NCI-H1417 (cell line): ENCODE measurements at regions not wholly inside any gene's neighbourhood (a gene's known extent, or its start where the extent isn't known, plus 50 kb on each side); places are given as distances from the start of the nearest gene placed in this dataset.
"Not testable (repeated sequence)": the region's sequence is repeated elsewhere in the genome, so short reads cannot be mapped to it uniquely, and the experiment has no call there.

Experiments used
- DNase-seq, 3 experiments: peaks; one replicate each; lab custom pipeline; 2025; lab: John Stamatoyannopoulos, UW

- DNase-seq: no peak
These were observed 1829.4 kb downstream of the PCDH9 start for GRCh38 chr13:65400702-65401101.

DNA sequence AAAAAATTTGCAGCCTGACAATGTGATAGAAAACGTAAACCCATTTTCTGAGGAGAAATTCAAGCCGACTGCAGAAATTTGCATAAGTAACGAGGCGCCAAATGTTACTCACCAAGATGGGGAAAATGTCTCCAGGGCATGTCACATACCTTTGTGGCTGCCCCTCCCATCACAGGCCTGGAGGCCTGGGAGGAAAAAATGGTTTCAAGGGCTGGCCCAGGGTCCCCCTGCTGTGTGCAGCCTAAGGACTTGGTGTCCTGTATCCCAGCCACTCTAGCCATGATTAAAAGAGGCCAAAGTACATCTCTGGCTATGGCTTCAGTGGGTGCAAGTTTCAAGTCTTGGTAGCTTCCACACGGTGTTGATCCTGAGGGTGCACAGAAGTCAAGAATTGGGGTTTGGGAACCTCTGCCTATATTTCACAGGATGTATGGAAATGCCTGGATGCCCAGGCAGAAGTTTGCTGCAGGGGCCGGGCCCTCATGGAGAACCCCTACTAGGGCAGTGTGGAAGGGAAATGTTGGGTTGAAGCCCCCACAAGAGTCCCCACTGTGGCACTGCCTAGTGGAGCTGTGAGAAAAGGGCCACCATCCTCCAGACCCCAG, 1842.3 kb downstream of the PCDH9 start:
- no peak for DNase-seq

- DNase-seq: peak in 1 of 3 experiments; percentile 45
These were observed 1851.1 kb downstream of the PCDH9 start for GRCh38 chr13:65378943-65379519.

- DNase-seq: no peak
These were observed 1851.7 kb downstream of the PCDH9 start for GRCh38 chr13:65378484-65378883.

DNA sequence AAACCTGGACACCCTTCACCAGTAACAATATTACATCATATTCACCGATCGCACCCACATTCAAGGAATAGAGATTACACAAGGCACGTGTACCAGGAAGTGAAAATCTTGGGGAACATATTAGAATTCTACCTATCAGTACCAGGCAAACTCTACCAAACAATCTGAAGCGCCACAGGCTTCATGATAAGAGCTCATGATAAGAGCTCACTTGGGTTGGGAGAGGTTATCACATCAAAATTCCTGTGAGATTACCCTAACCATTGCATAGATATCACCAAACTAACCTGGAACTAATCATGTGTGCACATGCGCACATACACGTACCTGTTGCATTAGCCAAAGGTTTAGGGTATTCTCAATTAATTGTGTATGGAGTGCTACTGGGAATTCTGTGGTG, 1861.3 kb downstream of the PCDH9 start:
- no peak for DNase-seq

GRCh38 chr13:65353951-65354350, 1876.2 kb downstream of the PCDH9 start:
- no peak for DNase-seq

DNA sequence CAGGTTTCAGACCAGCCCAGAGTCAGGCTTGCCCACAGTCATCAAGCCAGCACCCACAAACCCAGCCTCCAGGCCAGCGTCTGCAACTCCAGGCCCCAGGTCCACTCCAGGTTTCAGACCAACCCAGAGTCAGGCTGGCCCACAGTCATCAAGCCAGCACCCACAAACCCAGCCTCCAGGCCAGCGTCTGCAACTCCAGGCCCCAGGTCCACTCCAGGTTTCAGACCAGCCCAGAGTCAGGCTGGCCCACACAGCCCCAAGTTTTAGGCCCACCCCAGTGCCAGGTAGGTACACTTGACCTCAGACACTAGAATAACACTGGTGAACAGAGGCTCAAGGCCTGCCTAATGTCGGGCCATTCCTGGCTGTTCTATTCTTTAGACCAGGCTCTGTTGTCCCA, 1877.0 kb downstream of the PCDH9 start:
- DNase-seq: not testable (repeated sequence)

GRCh38 chr13:65347420-65348030, 1882.6 kb downstream of the PCDH9 start:
- DNase-seq: peak in 2 of 3 experiments; percentile 22 to 70

DNA sequence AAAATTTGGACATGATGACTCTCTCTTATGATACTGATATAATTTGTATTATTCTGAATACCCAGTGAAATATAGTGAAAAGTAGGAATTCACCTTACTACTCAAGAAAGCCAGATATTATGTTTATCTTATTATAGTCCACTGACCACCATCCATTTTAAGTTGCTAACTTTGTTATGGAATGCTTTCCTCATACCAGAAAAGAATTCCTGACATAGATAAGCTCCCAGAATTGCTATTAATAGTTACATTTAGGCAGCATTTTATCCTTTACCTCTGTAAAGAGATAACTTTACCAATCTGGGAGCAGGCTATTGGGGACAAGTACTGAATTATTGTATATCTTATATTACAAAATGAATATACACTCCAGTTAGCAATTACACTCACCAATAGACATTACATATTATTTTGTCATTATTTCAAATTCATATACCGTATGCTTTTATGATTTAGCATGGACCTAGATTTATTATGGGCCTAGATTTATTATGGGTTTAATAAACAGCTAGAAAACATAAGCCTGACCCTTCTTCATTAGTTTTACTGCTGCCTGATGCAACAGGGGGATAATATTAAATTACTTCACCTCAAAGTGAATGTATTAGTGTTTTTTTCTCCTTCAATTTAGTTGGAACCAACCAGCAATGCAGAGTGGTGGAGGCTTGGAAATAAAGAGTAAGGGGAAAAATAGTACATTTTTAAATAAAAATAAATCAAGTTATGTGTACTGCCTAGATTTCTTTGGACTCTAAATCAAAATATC, 1886.1 kb downstream of the PCDH9 start:
- DNase-seq: no peak

- no peak for DNase-seq
These were observed 1887.4 kb downstream of the PCDH9 start for GRCh38 chr13:65342541-65343337.

DNA sequence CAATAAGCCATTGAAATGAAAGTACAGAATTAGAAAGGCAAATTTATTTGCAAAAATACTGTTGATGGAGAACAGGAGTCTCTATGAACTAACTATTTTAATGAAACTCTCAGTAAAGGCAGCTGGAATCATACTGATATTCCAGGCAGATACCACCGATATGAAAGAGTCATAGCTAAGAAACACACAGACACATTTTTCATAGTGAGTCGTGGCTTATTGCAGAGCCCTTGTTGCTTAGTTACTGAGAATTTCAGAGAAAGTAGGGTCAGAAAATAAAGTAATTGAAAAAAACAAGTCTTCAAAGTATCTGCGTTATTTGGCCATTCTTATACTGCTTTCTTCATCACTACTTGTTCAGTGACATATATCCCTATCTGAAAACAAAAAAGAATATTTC, 1890.9 kb downstream of the PCDH9 start:
- no peak for DNase-seq

DNA sequence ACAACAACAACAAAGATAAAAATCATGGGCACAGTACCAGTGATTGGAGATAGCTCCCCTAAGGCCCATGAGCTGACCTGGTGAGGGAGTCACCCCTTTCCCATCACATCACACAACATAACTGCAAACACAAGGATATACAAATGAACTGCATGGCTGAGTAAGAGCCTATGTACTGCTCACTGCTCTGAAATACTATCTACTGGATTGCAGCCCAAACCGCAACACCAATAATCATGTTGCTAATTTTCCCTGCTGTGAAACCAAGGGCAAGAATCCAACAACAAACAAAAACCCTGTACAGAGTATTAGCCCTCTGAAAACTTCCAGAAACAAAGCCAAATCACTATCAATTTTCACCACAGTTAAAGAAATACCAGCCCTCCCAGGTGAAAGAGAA, 1893.2 kb downstream of the PCDH9 start:
- DNase-seq: no peak

DNA sequence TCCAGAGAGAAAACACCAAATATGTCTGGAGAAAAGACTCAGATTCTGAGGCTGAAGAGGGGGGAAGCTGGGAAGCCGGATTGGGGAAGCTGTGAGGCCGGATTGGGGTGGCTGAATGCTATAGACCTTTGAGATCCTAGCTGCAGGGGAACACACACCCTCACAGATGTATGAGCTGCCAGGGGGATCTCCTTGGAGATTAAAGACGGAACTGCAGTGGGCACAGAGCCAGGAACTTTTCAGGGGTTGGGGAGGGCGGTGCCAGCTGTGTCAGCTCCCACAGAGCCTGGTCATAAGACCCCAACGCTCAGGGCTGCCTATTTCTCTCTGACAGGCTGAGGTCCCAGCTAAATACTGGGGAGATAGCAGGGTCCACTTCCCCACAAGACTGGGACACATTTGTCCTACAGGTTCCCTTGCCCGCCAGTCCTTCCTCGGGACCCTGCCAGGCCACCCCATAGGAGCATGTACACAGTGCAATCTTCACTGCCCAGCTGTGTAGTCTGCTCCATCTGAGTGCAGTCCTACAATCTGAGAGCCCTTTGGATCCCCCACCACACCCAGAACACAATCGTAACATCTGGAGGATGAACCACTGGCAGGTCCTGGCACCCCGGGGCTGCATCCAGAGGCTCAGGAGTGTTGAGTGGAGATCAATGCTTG, 1893.9 kb downstream of the PCDH9 start:
- no peak for DNase-seq

GRCh38 chr13:65330691-65331090, 1899.4 kb downstream of the PCDH9 start:
- DNase-seq: no peak

GRCh38 chr13:65330287-65330686, 1899.8 kb downstream of the PCDH9 start:
- no peak for DNase-seq

- DNase-seq: not testable (repeated sequence)
These were observed 1906.9 kb downstream of the PCDH9 start for GRCh38 chr13:65323192-65323591.

- DNase-seq: not testable (repeated sequence)
These were observed 1908.7 kb downstream of the PCDH9 start for GRCh38 chr13:65321423-65321822.

GRCh38 chr13:65314008-65314407, 1916.1 kb downstream of the PCDH9 start:
- no peak for DNase-seq

GRCh38 chr13:65310663-65311328, 1919.3 kb downstream of the PCDH9 start:
- no peak for DNase-seq

GRCh38 chr13:65309906-65310305, 1920.2 kb downstream of the PCDH9 start:
- no peak for DNase-seq

DNA sequence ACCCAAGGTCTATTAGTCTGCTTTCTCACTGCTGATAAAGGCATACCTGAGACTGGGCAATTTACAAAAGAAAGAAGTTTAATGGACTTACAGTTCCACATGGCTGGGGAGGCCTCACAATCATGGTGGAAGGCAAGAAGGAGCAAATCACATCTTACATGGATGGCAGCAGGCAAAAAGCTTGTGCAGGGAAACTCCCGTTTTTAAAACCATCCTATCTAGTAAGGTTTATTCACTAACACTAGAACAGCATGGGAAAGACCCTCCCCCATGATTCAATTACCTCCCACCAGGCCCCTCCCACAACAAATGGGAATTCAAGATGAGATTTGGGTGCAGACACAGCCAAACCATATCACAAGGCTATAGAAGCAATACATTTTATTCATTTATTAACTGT, 1921.4 kb downstream of the PCDH9 start:
- not testable (repeated sequence) for DNase-seq
